ENCODE measurements at regions not wholly inside any gene's neighbourhood (a gene's known extent, or its start where the extent isn't known, plus 50 kb on each side); places are given as distances from the start of the nearest gene placed in this dataset.
A peak's percentile ranks its signal among the peaks of the same experiment; 100 is the strongest.
"Not testable (repeated sequence)": the region's sequence is repeated elsewhere in the genome, so short reads cannot be mapped to it uniquely, and the experiment has no call there.

DNA sequence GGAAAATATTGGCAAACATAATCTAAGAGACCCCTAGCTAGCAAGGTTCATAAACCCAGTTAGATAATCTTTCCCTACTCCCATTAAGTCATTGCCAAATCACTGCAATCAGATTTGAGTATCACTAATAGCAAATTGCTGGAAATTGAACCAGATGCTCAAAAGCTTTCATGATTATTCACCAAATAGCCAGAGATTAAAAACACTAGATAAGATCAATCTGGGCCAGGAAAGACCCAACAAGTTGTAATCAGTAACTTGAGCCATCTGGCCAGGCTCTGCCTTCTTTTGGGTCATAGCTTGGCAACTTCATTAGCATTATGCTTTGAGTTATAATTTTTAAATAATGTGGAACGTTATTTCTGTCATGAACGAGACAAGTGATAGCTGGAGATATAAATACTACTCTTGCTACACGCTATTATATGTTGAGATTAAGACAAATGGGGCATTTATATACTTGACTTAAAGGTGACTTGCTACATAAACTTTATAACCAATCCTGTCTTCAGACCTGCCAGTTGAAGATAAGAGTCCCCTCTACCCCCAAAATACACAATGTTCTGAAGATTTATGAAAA is 196.6 kb upstream of the EDNRA start:
- DNase-seq = no peak

DNA sequence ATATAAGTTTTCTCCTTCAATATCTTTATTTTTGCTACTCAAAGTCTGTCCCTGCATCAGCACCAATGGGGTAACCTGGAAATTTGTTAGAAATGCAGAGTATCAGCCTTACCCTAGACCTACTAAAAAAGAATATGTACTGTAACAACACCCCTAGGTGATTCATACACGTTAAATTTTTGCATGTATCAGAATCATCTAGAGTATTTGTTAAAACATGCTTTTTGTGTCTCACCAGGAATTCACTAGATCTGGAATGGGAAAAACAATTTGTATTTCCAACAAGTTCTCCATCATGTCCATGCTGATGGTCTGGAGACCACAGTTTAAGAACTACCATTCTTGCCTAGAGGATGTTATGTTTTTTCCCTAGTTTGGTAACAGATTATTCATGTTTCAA is 196.0 kb upstream of the EDNRA start:
- no peak for DNase-seq

DNA sequence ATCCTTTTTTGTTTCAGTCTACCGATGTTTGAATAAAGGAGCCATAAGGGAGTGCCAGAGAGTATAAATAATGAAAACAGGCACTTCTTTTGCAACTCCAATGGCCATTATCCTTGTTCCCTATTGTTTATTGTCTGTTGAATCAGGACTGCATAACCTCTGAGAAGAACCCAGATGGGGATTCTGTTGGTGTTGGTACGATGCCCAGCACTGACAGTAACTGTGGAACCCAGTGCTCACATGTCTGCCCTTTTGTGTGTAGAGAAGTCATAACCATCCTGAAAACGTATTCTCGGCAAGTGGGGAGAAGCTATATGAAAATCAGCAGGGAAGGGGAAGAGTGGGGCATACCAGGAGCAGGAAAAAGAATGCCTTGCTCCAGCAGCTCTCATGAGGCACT is 195.1 kb upstream of the EDNRA start:
- DNase-seq = no peak

DNA sequence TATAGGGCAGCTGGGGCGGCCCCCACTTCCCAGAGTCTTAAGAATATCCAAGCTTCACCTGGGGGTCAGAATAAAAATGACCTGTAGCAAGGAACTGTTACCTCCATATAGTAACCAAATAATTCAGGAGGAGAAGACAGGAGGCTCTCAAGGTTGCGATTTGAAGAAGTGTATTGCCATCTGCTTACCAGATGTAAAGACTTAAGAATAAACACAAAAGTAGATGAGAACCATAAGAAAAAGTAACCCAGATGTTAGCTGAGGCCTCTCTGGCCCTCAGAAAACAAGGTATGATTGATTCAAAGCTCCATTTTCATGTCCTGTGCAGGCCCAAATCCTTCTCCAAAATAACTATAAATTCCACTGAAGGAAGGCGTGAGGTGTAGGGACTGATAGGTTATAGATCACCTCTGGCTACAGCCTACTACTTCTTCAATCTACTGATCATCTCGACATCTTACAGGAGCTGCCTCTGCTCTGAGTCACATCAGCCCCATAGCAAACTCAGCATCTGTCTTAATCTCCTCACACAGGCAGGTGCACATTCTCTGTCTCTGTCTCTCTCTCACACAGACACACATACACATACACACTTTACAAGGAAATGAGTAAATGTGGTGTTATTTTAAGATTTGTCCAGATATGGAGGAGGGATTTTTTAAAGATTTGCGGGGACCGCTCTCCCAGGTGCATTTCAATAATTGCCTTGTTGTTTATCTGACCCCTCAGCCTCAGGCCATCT is 193.9 kb upstream of the EDNRA start:
- DNase-seq = no peak

DNA sequence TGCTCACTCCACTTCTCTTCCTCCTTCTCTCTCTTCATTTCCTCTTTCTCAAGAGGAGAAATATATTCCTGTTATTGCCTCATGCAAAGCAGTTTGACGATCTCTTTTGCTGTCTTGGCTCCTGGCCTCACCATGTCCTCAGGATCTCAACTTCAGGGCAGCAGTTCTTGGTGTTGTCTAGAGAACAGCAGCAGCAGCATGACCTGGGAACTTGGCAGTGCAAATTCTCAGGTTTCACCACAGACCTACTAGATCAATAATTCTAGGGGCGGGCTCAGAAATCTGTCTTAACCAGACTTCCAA is 193.4 kb upstream of the EDNRA start:
- DNase-seq = no peak

DNA sequence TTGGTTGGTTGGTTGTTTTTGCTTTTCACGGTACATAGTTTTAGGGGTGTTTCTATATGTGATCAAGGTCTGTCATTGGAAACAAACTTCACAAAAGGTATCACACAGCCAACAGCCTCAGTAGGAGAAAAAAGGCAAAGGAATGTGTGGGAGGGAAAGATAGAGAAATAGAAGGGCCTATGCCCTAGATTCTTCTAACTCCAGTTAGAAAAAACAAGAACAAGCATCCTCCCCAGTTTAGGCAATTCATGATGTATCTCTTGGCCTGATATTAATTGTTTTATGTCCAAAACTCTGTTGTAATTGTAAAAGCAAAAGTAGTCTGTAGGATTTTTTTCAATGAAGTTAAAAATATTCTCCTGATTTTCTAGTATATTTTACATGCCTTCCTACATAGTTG is 192.4 kb upstream of the EDNRA start:
- no peak for DNase-seq

DNA sequence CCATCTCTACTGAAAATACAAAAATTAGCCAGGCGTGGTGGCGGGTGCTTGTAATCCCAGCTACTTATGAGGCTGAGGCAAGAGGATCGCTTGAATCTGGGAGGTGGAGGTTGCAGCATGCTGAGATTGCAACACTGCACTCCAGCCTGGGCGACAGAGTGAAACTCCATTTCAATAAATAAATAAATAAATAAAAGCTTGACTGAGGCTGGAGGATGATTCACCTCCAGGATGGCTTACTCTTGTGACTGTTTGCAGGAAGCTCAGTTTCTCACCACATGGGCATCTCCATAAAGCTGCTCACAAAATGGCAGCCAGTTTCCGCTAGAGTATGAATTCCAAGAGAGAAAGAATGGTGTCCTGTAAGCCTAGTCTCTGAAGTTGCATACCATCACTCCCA is 191.7 kb upstream of the EDNRA start:
- DNase-seq = no peak

DNA sequence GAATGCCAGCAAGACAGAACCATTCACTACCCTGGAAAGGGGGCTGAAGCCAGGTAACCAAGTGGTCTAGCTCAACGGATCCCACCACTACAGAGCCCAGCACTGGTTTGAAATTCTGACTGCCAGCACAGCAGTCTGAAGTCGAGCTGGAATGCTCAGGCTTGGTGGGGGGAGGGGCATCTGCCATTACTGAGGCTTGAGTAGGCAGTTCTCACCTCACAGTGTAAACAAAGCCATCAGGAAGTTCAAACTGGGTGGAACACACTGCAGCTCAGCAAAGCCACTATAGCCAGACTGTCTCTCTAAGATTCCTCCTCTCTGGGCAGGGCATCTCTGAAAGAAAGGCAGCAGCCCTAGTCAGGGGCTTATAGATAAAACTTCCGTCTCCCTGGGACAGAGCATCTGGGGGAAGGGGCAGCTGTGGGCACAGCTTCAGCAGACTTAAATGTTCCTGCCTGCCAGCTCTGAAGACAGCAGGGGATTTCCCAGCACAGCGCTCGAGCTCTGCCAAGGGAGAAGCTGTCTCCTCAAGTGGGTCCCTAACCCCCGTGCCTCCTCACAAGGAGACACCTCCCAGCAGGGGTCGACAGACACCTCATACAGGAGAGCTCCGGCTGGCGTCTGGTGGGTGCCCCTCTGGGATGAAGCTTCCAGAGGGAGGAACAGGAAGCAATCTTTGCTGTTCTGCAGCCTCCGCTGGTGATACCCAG is 188.1 kb upstream of the EDNRA start:
- DNase-seq = not testable (repeated sequence)

DNA sequence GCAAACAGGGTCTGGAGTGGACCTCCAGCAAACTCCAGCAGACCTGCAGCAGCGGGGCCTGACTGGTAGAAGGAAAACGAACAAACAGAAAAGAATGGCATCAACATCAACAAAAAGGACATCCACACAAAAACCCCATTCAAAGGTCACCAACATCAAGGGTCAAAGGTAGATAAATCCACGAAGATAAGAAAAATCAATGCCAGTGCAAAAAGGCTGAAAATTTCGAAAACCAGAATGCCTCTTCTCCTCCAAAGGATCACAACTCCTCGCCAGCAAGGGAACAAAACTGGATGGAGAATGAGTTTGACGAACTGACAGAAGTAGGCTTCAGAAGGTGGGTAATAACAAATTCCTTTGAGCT is 187.6 kb upstream of the EDNRA start:
- DNase-seq = not testable (repeated sequence)

DNA sequence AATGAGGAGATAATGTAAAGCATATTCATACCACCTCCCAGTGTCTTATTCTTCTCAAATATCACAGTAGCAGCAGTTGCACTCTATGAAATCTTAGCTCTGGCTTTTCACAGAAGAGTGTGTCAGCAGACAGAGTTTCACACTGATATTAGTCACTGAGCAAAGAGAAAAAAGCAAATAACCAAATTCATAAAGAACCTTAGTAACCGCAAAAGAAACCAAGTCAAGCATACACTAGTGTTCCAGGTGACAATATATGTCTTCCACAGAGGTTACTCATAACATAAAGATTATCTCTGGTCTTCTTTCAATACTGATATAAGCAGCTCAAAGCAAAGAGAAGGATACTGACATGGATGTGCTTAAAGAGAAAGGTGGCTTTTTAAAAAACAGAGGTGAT is 181.7 kb upstream of the EDNRA start:
- DNase-seq = no peak

DNA sequence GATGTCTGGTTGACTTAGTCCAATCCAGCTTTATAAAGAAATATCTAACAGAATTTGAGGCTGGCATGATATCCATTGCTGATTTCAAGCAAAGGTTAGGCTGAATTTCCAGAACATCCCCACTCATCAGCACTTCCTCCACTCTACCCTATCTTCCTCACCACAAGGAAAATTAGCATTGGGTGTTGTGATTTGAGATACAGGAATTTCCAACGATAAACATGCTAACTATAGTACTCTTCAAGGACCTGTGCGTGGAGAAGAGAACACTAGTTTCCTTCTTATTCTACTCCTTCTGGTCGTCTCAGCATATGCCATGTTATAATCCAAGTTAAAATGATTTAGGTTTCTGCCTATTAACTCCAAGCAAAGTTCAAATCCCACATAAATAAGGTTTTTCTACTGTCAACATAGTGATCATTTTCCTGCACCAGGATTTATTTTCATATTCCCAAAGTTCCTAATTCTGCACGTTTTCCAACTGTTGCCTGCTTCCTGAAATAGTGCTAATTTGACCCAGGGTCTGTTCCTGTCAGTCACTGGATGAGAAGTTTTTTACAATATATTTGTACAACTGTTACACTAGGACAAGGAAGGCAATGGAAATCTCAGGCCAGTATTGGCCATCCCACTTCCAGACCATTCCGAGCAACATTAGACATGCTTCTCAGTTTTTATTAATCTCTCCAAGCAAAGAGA is 177.6 kb upstream of the EDNRA start:
- no peak for DNase-seq

DNA sequence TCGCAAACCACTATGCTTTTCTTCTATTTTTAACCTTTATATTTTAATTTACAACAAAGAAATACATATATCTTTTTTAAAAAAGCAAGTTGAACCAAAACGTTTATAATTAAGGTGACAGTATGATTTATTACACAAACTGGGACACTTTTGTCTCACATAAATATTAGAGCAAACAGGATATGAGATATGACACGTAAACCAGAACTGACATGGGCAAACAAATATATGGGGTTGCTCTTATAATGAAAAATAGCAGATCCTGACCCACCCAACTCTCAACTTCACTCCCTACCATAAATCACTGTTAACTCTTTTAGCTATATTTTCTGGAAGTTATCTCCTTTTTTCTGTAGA is 177.0 kb upstream of the EDNRA start:
- DNase-seq = no peak

DNA sequence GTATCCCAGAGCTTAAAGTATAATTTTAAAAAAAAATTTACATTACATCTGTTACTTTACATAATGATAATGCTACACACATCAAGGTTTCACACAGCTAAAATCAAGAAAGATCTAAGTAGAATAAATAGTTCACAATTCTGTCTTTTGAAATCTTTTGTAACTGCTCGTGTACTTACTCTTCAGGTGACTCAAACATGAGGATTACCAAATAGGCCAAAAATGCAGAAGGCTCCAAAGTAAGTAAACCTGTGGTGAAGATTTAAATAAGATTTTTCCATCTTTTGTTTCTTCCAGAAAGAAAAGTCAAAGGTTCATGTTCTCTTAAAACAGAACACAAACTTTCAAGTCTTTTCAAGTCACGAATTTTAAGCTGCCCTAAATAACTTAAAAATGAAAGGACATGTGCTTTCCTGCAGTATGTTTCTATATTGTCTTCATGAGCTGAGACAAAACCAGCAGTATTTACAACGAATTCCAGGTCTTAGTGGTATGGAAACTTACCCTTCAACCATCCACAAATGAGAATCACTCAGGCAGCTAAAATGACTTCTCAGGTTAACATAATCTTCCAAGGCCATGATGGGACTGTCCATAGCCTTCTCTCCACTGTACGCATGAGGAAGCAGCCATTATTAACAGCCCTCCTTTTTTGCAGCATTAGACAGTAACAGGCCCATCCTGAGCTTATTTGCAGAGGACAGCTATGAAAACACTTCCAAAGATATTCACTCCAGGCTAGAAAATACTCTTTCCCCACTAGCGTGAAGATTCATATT is 172.8 kb upstream of the EDNRA start:
- no peak for DNase-seq

DNA sequence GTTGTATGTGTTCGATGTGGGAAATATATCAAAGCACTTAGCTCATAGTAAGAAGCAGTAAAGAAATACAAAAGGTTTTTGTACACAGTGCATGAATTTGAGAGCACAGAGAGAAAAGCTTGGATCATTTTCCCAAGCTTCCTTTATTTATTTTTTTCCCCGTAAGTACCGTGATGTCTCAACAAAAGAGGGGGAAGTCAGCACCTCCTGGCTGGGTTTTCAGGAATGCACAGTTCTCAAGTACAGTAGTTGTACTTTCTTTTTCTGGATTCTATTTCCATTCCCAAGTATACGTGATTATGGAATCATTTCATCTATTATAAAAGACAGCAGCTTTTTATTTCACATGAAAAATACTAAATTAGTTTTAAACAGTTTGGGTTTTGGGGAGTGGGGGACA is 171.5 kb upstream of the EDNRA start:
- DNase-seq = no peak

DNA sequence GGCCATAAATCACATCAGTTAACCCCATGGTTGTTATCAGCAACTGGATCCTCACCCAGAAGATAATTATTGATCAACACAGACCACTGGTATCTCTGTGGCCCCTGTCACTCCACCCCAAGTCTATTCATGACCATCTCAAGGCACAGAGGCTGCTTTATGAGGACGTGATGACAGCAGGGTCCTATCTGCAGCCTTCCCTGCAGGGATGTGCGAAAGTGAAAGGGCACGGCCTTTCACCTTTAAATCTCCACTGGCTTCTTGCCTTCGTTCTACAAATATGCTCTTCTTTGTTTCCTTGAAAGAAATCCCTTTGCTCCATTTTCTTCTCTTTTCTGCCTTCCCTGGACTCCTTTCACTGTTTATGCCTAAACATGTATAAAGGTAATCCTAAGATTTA is 170.6 kb upstream of the EDNRA start:
- no peak for DNase-seq

DNA sequence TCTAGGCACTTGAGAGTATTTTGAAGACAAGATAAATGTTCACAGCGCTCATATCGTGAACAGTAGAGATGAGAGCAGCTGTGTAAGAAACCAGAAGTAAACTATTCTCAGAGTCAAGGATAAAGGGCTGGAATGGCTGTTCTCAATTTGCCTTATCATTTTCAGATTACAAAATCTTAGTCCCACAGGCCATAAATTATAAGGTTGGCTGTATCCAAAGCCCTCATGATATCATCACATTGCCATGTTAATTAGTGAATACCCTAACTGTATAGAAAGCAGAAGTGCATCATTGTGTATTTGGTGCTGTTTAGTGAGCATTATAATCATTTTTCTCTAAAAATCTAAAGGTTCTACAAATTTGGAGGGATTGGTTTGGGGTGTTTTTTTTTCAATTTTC is 168.9 kb upstream of the EDNRA start:
- no peak for DNase-seq

DNA sequence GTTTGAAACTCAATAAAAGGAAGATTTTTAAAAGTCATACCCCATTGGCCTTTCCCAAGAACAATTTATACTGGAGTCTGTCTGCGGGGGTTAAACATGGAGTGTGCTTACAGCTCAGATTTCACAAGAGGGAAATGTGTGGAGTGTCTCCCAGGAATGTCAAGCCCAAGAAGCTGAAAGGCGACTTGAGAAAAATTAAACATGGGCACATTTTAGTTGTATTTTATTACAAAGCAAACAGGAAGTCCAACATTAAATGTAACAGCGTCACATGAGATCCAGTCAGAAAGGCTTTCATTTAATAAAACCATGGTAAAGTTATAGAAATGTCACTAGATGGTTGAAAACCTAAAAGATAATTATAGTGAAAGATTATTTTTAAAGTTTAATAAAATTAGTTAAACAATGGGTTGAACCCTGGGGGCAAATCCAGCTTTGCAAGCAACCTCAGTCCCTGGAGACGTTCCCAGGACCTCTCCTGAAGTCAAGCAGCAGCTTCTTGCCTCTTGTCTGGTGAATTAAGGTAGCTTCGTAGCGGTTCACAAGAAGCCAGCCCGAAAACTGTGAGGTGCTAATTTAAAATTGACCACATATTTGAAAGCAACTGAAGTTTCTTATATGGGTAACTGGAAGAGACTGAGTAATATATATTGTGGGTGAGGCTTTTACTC is 168.4 kb upstream of the EDNRA start:
- peak in 1 of 2 experiments; percentile 10 for DNase-seq

DNA sequence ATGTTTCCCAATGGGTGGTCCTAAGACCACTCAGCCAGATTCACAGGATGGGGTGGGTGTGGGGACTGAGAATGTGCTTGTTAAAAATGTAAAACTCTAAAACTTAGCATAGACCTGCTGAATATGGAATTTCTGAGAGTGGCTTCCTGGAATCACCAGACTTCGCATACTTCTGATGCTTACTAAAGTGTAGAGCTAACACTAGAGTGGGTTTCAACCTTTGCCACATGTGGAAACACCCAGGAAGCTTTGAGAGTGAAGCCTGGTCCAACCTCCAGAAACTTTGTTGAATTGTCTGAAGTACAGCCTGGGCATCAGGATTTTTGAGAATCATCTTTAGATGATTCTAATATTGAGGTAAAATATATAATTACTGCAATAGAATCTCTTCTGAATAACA is 167.8 kb upstream of the EDNRA start:
- no peak for DNase-seq

DNA sequence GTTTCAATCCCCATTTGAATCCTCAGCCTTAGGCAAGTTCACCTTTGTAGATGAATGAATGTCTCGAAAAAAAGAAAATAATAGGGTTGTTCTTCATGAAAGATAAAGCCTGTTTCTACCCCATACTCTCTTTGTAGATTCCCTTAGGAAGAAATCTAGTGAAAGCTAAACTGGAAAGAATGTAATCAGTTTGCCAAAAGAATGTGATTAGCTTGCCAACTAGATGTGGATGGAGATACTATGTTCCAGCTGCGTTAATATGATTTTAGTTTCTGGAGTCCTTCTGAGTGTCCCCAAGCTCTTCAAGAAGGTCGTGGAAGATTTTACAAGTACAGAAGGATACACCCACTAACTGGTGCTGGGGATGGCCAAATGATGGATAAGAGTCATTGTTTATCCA is 162.3 kb upstream of the EDNRA start:
- no peak for DNase-seq

DNA sequence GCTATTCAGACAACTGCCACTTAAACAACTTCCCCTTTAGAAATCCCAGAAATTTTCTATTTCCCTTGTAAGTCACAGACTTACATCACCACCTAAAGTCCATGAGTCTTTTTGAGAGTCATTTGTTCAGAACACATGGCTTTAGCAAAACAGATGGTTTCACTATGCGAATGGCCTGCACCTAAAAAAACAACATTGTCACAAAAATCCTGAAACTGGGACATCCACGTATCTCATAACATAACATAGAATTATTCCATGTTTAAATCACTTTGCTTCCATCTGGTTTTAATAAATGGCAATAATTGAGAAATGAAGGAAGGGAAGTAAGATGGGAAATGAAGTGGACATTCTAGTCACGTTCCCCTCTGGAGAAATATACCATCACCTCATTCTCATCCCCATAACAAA is 155.3 kb upstream of the EDNRA start:
- DNase-seq = no peak

DNA sequence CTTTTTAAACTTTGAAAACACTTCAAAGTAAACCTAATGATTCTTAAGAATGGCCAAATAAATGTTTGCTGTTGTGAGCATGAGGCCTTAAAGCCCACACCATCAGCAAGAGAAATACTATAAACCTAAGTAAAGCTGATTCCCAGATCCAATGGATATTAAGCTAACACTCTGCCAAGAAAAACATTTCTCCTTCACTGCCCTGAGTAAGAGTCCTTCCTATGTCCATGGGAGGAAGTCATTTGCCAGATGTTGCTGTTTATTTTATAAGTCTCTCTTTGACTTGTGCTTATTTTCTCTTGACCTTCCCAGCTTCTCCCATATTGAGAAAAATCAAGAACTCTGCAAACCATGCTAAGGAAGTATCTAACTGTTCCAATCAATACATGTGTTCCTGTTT is 154.3 kb upstream of the EDNRA start:
- DNase-seq = no peak

DNA sequence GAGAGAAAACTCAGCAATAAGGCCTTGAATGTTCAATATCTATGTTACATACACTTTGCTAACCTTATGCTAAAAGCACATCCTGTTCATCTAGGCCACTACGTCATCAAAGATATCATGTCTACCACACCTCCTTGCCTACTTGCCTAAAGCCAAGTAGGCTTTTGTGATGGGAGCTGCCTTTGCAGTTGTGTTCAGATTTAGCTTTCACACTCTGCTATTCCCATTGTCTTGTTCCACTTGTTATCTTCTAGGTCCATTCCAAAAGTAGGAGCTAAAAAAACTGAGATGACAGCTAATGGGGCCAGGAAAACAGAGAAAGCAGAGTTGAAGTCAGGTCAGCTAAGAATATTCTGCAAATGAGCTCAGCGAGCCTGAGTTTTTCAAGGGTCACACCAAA is 153.6 kb upstream of the EDNRA start:
- no peak for DNase-seq

DNA sequence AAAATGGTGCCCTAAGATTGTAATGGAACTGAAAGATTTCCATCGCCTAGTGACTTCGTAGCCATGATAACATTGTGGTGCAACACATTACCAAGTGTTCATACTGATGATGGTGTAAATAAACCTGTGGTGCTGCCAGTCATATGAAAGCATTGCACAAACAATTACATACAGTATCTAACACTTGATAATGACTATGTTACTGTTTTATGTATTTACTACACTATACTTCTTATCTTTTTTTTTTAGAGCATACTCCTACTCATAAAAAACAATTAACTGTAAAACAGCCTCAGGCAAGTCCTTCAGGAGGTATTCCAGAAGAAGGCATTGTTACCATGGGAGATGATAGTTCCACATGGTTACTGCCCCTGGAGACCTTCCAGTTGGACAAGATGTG is 152.7 kb upstream of the EDNRA start:
- DNase-seq = no peak
